Mesothelial cell of epicardium (in vitro differentiated cells): ENCODE measurements at regions not wholly inside any gene's neighbourhood (a gene's known extent, or its start where the extent isn't known, plus 50 kb on each side); places are given as distances from the start of the nearest gene placed in this dataset.

Experiments
- DNase-seq, 2 experiments: peaks; one replicate each; pipeline ENCODE4 v3.0.0; 2021; ENCODE audit warnings: low spot score in 2 of 2; ENCODE audit not compliant: unreplicated experiment in 2 of 2
- H3K27ac Mint-ChIP-seq: 2 replicates; pipeline ENCODE4 v1.8.0; 2021; ENCODE audit warnings: mixed read lengths
- H3K27me3 Mint-ChIP-seq: 2 replicates; pipeline ENCODE4 v1.8.0; 2021; ENCODE audit warnings: low read depth, mixed read lengths
- H3K36me3 Mint-ChIP-seq: 2 replicates; pipeline ENCODE4 v1.8.0; 2021; ENCODE audit warnings: mixed read lengths
- H3K4me1 Mint-ChIP-seq: 2 replicates; pipeline ENCODE4 v1.8.0; 2021; ENCODE audit warnings: mixed read lengths
- H3K4me3 Mint-ChIP-seq: 2 replicates; pipeline ENCODE4 v1.8.0; 2021; ENCODE audit warnings: mild to moderate bottlenecking, moderate library complexity, mixed read lengths
- H3K9me3 Mint-ChIP-seq: 2 replicates; pipeline ENCODE4 v1.8.0; 2021; ENCODE audit warnings: mixed read lengths
- TF ChIP-seq, protein P1 (sequence below): fragments of 200-600 bp; sonication (generic); IDR thresholded peaks from one replicate; pipeline ENCODE4 v1.5.0; 2021; ENCODE audit warnings: antibody characterized with exemption; ENCODE audit not compliant: unreplicated experiment

DNA sequence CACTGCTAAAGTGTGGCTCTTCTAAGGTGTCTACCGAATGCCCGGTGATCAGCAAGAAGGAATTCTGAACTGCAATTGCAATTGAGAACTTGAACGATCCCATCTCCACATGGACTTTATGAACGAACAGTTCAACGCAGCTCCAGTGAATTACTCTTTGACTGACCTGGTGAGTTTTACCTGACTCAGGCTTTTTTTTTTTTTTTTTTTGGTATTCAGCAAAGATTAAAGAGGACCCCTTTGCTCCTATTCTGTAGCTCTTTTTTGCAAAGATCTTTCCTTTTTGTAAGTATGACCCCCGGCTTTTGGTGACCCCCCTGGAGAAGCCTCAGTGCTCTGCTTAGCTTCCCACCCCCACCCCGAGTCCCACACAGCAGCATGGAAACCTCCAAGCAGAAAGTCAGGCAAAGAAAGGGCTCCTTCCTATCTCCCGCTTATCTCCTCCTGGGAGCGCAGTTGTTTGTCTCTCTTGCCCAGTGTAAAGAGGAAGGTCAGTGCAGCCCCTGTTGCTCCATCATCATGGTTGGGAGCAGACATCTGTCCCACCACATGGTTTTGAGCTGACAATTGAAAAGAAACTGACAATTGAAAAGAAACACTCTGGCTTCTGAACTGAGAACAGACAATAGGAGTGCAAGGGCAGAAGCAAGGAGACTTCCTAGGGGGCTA, 72.1 kb upstream of the DIO3 start:
- Mint-ChIP-seq H3K36me3 (peaks cover 3% of the 10 kb centered on the region), H3K27me3 (no peaks in the 10 kb centered on the region), H3K4me3 (no peak overlapping the region), H3K4me1 (no peaks in the 10 kb centered on the region), H3K27ac (no peak overlapping the region), H3K9me3 (peaks cover 42% of the 10 kb centered on the region)
- DNase-seq, result peak in 1 of 2 experiments; percentile 1
- TF ChIP-seq, protein P1, sequence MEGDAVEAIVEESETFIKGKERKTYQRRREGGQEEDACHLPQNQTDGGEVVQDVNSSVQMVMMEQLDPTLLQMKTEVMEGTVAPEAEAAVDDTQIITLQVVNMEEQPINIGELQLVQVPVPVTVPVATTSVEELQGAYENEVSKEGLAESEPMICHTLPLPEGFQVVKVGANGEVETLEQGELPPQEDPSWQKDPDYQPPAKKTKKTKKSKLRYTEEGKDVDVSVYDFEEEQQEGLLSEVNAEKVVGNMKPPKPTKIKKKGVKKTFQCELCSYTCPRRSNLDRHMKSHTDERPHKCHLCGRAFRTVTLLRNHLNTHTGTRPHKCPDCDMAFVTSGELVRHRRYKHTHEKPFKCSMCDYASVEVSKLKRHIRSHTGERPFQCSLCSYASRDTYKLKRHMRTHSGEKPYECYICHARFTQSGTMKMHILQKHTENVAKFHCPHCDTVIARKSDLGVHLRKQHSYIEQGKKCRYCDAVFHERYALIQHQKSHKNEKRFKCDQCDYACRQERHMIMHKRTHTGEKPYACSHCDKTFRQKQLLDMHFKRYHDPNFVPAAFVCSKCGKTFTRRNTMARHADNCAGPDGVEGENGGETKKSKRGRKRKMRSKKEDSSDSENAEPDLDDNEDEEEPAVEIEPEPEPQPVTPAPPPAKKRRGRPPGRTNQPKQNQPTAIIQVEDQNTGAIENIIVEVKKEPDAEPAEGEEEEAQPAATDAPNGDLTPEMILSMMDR, result no peak

DNA sequence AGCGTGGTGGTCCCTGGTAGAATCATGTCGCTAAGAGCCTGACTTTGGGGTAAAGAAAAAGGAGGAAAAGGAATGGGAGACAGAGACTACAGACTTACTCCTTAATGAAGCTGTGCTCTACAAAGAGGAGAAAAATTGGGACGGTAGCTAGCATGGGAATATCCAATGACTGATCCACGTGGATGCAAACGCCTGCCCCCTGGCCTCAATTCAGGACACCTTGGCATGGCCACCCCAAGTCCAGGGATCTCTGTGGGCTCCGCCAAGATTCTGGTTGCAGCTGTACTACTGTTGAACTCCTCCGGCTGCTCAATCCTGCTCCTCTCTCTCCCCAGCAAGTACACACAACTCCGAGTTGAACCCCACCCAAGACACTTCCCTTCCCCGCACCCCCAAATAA, 70.5 kb upstream of the DIO3 start:
- peak in 1 of 2 experiments; percentile 8 for DNase-seq
- peaks cover 3% of the 10 kb centered on the region for H3K36me3 Mint-ChIP-seq
- peaks cover 36% of the 10 kb centered on the region for H3K9me3 Mint-ChIP-seq
- no peak overlapping the region for H3K27ac Mint-ChIP-seq
- TF ChIP-seq, protein P1, result no peak
- no peaks in the 10 kb centered on the region for H3K27me3 Mint-ChIP-seq
- no peak overlapping the region for H3K4me3 Mint-ChIP-seq
- no peaks in the 10 kb centered on the region for H3K4me1 Mint-ChIP-seq

DNA sequence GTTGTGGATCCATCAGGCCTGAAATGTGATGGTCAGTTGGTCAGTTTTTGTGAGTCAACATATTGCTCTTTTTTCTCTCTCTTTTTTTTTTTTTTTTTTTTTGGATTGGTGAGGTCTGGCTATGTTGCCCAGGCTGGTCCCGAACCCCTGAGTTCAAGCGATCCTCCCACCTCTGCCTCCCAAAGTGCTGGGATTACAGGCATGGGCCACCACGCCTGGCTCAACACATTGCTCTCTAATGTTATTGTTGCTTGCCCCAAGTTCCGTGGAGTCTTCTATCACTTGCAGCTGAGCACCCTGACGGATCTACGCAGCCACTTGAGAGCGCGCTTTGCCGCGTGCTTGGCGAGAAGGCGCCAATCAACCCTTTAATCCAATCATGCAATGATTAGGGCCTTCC, 69.5 kb upstream of the DIO3 start:
- Mint-ChIP-seq H3K9me3 (peaks cover 31% of the 10 kb centered on the region), H3K4me1 (no peaks in the 10 kb centered on the region), H3K36me3 (peaks cover 2% of the 10 kb centered on the region), H3K27ac (no peak overlapping the region), H3K4me3 (no peak overlapping the region), H3K27me3 (no peaks in the 10 kb centered on the region)
- no peak for DNase-seq
- TF ChIP-seq, protein P1, result no peak

DNA sequence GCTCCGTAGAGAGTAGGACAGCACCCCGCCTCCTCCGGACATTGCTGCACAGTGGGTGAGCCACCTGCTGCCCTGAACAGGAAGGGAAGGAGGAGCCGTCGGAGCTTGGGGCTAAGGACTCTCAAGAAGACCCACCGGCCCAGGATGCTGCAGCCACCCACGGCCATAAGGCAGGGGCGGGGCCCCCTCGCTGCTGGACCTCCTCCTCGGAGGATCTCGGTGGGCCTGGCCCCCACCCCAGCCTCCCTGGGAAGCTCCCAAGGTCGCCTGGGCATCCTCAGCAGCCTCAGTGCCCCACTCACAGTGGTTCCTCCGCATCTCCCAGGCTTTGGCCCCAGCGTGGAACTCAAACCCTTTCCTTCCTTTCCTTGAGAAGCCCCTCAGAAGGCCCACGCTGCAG, 68.6 kb upstream of the DIO3 start:
- no peak overlapping the region for H3K4me3 Mint-ChIP-seq
- peak in 1 of 2 experiments; percentile 14 for DNase-seq
- H3K4me1 Mint-ChIP-seq, result no peaks in the 10 kb centered on the region
- TF ChIP-seq, protein P1, result no peak
- no peaks in the 10 kb centered on the region for H3K27me3 Mint-ChIP-seq
- H3K9me3 Mint-ChIP-seq, result peaks cover 28% of the 10 kb centered on the region
- no peak overlapping the region for H3K27ac Mint-ChIP-seq
- peaks cover 1% of the 10 kb centered on the region for H3K36me3 Mint-ChIP-seq

DNA sequence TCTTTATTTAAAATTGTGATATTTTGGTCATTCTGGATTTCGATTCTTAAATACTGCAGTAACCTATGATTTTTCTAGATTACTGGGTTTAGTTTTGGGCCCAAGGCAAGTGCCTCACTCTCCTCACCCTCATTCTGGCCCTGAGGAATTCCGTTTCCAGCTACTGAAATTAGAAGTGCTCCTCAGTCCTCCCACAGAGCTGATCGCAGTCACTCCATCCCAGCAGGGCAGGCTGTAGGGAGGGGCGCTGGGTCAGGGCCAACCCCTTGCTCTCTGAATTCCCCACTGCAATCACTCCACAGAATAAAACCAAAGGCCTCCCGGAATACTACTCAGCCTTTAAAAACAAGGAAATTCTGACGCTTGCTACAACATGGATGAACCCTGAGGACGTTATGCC, 66.5 kb upstream of the DIO3 start:
- H3K9me3 Mint-ChIP-seq, result peaks cover 14% of the 10 kb centered on the region
- no peaks in the 10 kb centered on the region for H3K36me3 Mint-ChIP-seq
- peak in 1 of 2 experiments; percentile 1 for DNase-seq
- no peaks in the 10 kb centered on the region for H3K27me3 Mint-ChIP-seq
- no peak overlapping the region for H3K27ac Mint-ChIP-seq
- no peak overlapping the region for H3K4me3 Mint-ChIP-seq
- no peaks in the 10 kb centered on the region for H3K4me1 Mint-ChIP-seq
- TF ChIP-seq, protein P1, result no peak
